Thyroid gland (tissue), 4 donors: ENCODE measurements at regions not wholly inside any gene's neighbourhood (a gene's known extent, or its start where the extent isn't known, plus 50 kb on each side); places are given as distances from the start of the nearest gene placed in this dataset.

ENCODE experiments used
- DNase-seq, 2 donors: peaks; one replicate each; pipeline ENCODE4 v3.0.0-alpha.2; 2019
- H3K27ac ChIP-seq, 3 donors: fragments of 200-600 bp; sonication (generic); 1 replicate in 2 of 3; 2 replicates in 1 of 3; pipeline ENCODE4 v1.5.1; 2016 to 2019; ENCODE audit warnings: mild to moderate bottlenecking in 1 of 3, moderate library complexity in 1 of 3
- H3K27me3 ChIP-seq: fragments of 200-600 bp; sonication (generic); one replicate; pipeline ENCODE4 v1.5.1; 2019
- H3K36me3 ChIP-seq, 2 donors: fragments of 200-600 bp; sonication (generic); one replicate each; pipeline ENCODE4 v1.5.1; 2016 to 2019
- H3K4me1 ChIP-seq, 2 donors: fragments of 200-600 bp; sonication (generic); one replicate each; pipeline ENCODE4 v1.5.1; 2017 to 2019
- H3K4me3 ChIP-seq, 3 donors: fragments of 200-600 bp; sonication (generic); replicated peaks in 1 of 3; 1 replicate in 2 of 3; 2 replicates in 1 of 3; pipeline ENCODE4 v1.5.1; 2016; ENCODE audit warnings: mild to moderate bottlenecking in 1 of 3
- H3K9me3 ChIP-seq: fragments of 200-600 bp; sonication (generic); one replicate; pipeline ENCODE4 v1.5.1; 2017
- POLR2A ChIP-seq, 2 donors: fragments of 450-650 bp; IDR thresholded peaks; one replicate each; pipeline ENCODE4 v1.6.1; 2017; ENCODE audit warnings: antibody characterized with exemption in 2 of 2, mild to moderate bottlenecking in 2 of 2, moderate library complexity in 1 of 2
- WGBS, 2 donors: methylation state at CpG; one replicate each; pipeline ENCODE4 v1.1.5; 2017; 5-methylcytosine and 5-hydroxymethylcytosine counted together
- intact Hi-C: fragments of 100-400 bp; cut with DNase I; formaldehyde crosslinking; loops from one replicate; pipeline ENCODE4 v1.15.1; 2023
- TF ChIP-seq, protein P1 (sequence below), 6 experiments: fragments of 200-600 bp in 3 of 6; fragments of 450-650 bp in 3 of 6; sonication (generic) in 3 of 6; IDR thresholded peaks; one replicate each; pipeline ENCODE4 v1.5.1; 2016 to 2019; ENCODE audit warnings: antibody characterized with exemption in 6 of 6, mild to moderate bottlenecking in 2 of 6, inconsistent platforms in 1 of 6, moderate library complexity in 1 of 6

GRCh38 chr1:68785328-68785727 lies 288.4 kb upstream of the DEPDC1 start:
- TF ChIP-seq POLR2A (IDR thresholded peaks at IDR 0.05), result no peak
- H3K4me1 ChIP-seq, result no peaks in the 10 kb centered on the region
- no peaks in the 10 kb centered on the region for H3K9me3 ChIP-seq
- H3K27ac ChIP-seq, result no peak overlapping the region
- WGBS, 2 donors, result 50% methylated on average over 2 of the region's 2 CpGs
- intact Hi-C loops, result no loop called here
- no peaks in the 10 kb centered on the region for H3K36me3 ChIP-seq
- no peak for DNase-seq
- H3K4me3 ChIP-seq, result no peak overlapping the region
- H3K27me3 ChIP-seq, result no peaks in the 10 kb centered on the region

DNA sequence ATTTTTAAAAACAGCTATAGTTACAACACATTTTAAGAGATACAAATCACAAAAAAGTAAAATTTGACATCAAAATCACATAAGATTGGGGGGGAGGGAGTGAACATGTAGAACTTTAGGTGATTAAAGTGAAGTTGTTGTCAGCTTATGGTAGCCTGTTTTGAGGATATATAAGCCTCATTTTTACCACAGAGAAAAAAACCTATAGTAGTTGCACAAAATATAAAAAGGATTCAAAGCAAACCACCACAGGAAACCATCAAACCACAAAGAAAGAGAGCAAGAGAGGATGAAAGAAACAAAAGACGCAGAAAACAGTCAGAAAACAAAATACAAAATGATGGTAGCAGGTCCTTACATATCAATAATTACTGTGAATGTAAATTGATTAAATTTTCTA lies 291.9 kb upstream of the DEPDC1 start:
- Histone ChIP-seq H3K4me3 (no peak overlapping the region), H3K4me1 (no peaks in the 10 kb centered on the region), H3K36me3 (no peaks in the 10 kb centered on the region), H3K27ac (no peak overlapping the region), H3K9me3 (no peaks in the 10 kb centered on the region), H3K27me3 (no peaks in the 10 kb centered on the region)
- no peak for DNase-seq
- no peak for TF ChIP-seq POLR2A (IDR thresholded peaks at IDR 0.05)
- TF ChIP-seq, protein P1, sequence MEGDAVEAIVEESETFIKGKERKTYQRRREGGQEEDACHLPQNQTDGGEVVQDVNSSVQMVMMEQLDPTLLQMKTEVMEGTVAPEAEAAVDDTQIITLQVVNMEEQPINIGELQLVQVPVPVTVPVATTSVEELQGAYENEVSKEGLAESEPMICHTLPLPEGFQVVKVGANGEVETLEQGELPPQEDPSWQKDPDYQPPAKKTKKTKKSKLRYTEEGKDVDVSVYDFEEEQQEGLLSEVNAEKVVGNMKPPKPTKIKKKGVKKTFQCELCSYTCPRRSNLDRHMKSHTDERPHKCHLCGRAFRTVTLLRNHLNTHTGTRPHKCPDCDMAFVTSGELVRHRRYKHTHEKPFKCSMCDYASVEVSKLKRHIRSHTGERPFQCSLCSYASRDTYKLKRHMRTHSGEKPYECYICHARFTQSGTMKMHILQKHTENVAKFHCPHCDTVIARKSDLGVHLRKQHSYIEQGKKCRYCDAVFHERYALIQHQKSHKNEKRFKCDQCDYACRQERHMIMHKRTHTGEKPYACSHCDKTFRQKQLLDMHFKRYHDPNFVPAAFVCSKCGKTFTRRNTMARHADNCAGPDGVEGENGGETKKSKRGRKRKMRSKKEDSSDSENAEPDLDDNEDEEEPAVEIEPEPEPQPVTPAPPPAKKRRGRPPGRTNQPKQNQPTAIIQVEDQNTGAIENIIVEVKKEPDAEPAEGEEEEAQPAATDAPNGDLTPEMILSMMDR (IDR thresholded peaks at IDR 0.05), result no peak
- intact Hi-C loops, result no loop called here
- 84 to 88% methylated on average over 1 of the region's 1 CpG for WGBS, 2 donors

GRCh38 chr1:68791800-68792199 lies 294.9 kb upstream of the DEPDC1 start:
- DNase-seq, result no peak
- Histone ChIP-seq H3K36me3 (no peaks in the 10 kb centered on the region), H3K4me1 (no peaks in the 10 kb centered on the region), H3K27me3 (no peaks in the 10 kb centered on the region), H3K9me3 (no peaks in the 10 kb centered on the region), H3K4me3 (no peak overlapping the region), H3K27ac (no peak overlapping the region)
- TF ChIP-seq, protein P1 (IDR thresholded peaks at IDR 0.05), result no peak
- TF ChIP-seq POLR2A (IDR thresholded peaks at IDR 0.05), result no peak
- WGBS, 2 donors, result 91 to 92% methylated on average over 3 of the region's 3 CpGs
- intact Hi-C loops, result no loop called here

- Histone ChIP-seq H3K4me3 (no peak overlapping the region), H3K4me1 (no peaks in the 10 kb centered on the region), H3K36me3 (no peaks in the 10 kb centered on the region), H3K27me3 (no peaks in the 10 kb centered on the region), H3K27ac (no peak overlapping the region), H3K9me3 (no peaks in the 10 kb centered on the region)
- TF ChIP-seq, protein P1 (IDR thresholded peaks at IDR 0.05), result no peak
- no peak for TF ChIP-seq POLR2A (IDR thresholded peaks at IDR 0.05)
- intact Hi-C loops, result no loop called here
- no peak for DNase-seq
Measured at GRCh38 chr1:68795956-68796355, 299.1 kb upstream of the DEPDC1 start.

GRCh38 chr1:68796888-68797287 lies 300.0 kb upstream of the DEPDC1 start:
- Histone ChIP-seq H3K27me3 (no peaks in the 10 kb centered on the region), H3K36me3 (no peaks in the 10 kb centered on the region), H3K4me1 (no peaks in the 10 kb centered on the region), H3K9me3 (no peaks in the 10 kb centered on the region), H3K4me3 (no peak overlapping the region), H3K27ac (no peak overlapping the region)
- no peak for DNase-seq
- intact Hi-C loops, result no loop called here
- no peak for TF ChIP-seq POLR2A (IDR thresholded peaks at IDR 0.05)

DNA sequence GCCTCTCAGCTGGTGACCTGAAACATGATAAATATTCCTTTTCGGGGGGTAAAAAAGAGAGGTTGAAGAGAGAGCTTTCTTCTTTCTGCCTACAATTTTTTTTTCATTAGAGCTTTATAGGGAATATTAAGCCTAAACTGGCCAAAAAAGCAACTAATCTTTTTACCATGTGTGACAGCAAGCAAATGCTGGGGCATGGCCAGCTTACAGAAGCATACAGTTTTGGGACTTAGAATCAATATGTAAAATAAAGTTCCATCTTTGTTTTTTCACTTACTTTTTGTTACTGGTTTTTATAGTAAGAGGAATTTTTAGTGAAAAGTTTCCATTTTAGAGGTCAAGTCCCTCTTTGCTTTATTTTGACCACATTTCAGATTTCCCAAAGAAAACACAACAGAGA lies 301.2 kb upstream of the DEPDC1 start:
- Histone ChIP-seq H3K9me3 (no peaks in the 10 kb centered on the region), H3K27me3 (no peaks in the 10 kb centered on the region), H3K36me3 (no peaks in the 10 kb centered on the region), H3K4me3 (no peak overlapping the region), H3K27ac (no peak overlapping the region), H3K4me1 (no peaks in the 10 kb centered on the region)
- TF ChIP-seq, protein P1 (IDR thresholded peaks at IDR 0.05), result no peak
- TF ChIP-seq POLR2A (IDR thresholded peaks at IDR 0.05), result no peak
- whole genome bisulfite sequencing, 2 donors, result 93 to 94% methylated on average over 1 of the region's 1 CpG
- DNase-seq, result no peak
- intact Hi-C loops, result no loop called here
